ENCODE measurements at regions not wholly inside any gene's neighbourhood (a gene's known extent, or its start where the extent isn't known, plus 50 kb on each side); places are given as distances from the start of the nearest gene placed in this dataset.

DNA sequence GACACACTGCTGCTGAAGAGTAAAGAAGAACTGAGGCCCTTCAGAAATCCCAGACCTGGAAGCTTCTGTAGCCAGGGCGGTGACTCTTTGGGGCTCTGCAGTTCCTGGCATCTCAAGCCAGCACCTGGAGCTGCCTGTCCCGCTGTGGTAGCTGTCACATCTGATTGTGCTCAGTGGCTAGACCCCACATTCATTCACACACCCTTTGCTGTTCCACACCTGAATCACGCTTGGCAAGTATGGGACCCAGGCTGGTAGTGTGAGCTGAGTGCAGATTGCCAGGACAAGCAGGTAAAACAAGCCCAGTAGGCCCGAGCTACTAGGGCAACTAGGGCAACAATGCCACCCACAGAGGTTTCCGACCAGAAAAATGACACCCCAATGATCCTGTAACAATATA, 218.2 kb downstream of the VGLL3 start:
- TF ChIP-seq, protein P1, sequence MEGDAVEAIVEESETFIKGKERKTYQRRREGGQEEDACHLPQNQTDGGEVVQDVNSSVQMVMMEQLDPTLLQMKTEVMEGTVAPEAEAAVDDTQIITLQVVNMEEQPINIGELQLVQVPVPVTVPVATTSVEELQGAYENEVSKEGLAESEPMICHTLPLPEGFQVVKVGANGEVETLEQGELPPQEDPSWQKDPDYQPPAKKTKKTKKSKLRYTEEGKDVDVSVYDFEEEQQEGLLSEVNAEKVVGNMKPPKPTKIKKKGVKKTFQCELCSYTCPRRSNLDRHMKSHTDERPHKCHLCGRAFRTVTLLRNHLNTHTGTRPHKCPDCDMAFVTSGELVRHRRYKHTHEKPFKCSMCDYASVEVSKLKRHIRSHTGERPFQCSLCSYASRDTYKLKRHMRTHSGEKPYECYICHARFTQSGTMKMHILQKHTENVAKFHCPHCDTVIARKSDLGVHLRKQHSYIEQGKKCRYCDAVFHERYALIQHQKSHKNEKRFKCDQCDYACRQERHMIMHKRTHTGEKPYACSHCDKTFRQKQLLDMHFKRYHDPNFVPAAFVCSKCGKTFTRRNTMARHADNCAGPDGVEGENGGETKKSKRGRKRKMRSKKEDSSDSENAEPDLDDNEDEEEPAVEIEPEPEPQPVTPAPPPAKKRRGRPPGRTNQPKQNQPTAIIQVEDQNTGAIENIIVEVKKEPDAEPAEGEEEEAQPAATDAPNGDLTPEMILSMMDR (IDR thresholded peaks at IDR 0.05): no peak
- TF ChIP-seq, protein P2, sequence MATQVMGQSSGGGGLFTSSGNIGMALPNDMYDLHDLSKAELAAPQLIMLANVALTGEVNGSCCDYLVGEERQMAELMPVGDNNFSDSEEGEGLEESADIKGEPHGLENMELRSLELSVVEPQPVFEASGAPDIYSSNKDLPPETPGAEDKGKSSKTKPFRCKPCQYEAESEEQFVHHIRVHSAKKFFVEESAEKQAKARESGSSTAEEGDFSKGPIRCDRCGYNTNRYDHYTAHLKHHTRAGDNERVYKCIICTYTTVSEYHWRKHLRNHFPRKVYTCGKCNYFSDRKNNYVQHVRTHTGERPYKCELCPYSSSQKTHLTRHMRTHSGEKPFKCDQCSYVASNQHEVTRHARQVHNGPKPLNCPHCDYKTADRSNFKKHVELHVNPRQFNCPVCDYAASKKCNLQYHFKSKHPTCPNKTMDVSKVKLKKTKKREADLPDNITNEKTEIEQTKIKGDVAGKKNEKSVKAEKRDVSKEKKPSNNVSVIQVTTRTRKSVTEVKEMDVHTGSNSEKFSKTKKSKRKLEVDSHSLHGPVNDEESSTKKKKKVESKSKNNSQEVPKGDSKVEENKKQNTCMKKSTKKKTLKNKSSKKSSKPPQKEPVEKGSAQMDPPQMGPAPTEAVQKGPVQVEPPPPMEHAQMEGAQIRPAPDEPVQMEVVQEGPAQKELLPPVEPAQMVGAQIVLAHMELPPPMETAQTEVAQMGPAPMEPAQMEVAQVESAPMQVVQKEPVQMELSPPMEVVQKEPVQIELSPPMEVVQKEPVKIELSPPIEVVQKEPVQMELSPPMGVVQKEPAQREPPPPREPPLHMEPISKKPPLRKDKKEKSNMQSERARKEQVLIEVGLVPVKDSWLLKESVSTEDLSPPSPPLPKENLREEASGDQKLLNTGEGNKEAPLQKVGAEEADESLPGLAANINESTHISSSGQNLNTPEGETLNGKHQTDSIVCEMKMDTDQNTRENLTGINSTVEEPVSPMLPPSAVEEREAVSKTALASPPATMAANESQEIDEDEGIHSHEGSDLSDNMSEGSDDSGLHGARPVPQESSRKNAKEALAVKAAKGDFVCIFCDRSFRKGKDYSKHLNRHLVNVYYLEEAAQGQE (IDR thresholded peaks at IDR 0.05; ENCODE audit: insufficient read depth in 1 of 2, low read depth in 2 of 2, low read length in 1 of 2): no peak

Measured in Panc1 (cell line).